ENCODE measurements at regions not wholly inside any gene's neighbourhood (a gene's known extent, or its start where the extent isn't known, plus 50 kb on each side); places are given as distances from the start of the nearest gene placed in this dataset.

GRCh38 chr7:85376589-85376988 lies 189.7 kb upstream of the SEMA3D start:
- H4K20me1 ChIP-seq (ENCODE audit: control insufficient read depth, insufficient read depth, low read depth, low read length), result no peaks in the 10 kb centered on the region
- no peaks in the 10 kb centered on the region for H3F3A ChIP-seq (ENCODE audit: control insufficient read depth, insufficient read depth)
- H3K79me2 ChIP-seq (ENCODE audit: control insufficient read depth, low read length), result no peaks in the 10 kb centered on the region
- H3K4me2 ChIP-seq (ENCODE audit: low read length), result no peak overlapping the region
- no peaks in the 10 kb centered on the region for H3K4me1 ChIP-seq (ENCODE audit: control insufficient read depth, low read length)
- H3K27ac ChIP-seq (ENCODE audit: low read depth, low read length), result no peak overlapping the region
- H3K4me3 ChIP-seq (ENCODE audit: low read length), result no peak overlapping the region
- no peaks in the 10 kb centered on the region; the same call in 1 of the 2 replicates for H3K9me2 ChIP-seq (replicated peaks; ENCODE audit: control insufficient read depth, low read length)
- no peaks in the 10 kb centered on the region for H3K9me3 ChIP-seq (ENCODE audit: control insufficient read depth, insufficient read depth, low read length)
- no peaks in the 10 kb centered on the region for H3K27me3 ChIP-seq (ENCODE audit: control insufficient read depth, low read length)
- H3K36me3 ChIP-seq (ENCODE audit: control insufficient read depth, low read length), result no peaks in the 10 kb centered on the region
- TF ChIP-seq CTCF (IDR thresholded peaks at IDR 0.05; ENCODE audit: low read depth, low read length, poor library complexity, severe bottlenecking) (no peak), EZH2phosphoT487 (IDR thresholded peaks at IDR 0.05; ENCODE audit: borderline replicate concordance, low read length) (no peak)

- H3K4me1 ChIP-seq (ENCODE audit: control insufficient read depth, low read length), result no peaks in the 10 kb centered on the region
These were observed 170.1 kb upstream of the SEMA3D start for GRCh38 chr7:85356916-85357315.

GRCh38 chr7:85343484-85343883 lies 156.6 kb upstream of the SEMA3D start:
- Histone ChIP-seq H3K27me3 (ENCODE audit: control insufficient read depth, low read length) (no peaks in the 10 kb centered on the region), H3K4me1 (ENCODE audit: control insufficient read depth, low read length) (no peaks in the 10 kb centered on the region), H3F3A (ENCODE audit: control insufficient read depth, insufficient read depth) (no peaks in the 10 kb centered on the region), H3K4me2 (ENCODE audit: low read length) (no peak overlapping the region), H4K20me1 (ENCODE audit: control insufficient read depth, insufficient read depth, low read depth, low read length) (no peaks in the 10 kb centered on the region), H3K36me3 (ENCODE audit: control insufficient read depth, low read length) (no peaks in the 10 kb centered on the region), H3K9me3 (ENCODE audit: control insufficient read depth, insufficient read depth, low read length) (no peaks in the 10 kb centered on the region), H3K27ac (ENCODE audit: low read depth, low read length) (no peak overlapping the region), H3K4me3 (ENCODE audit: low read length) (no peak overlapping the region), H3K79me2 (ENCODE audit: control insufficient read depth, low read length) (no peaks in the 10 kb centered on the region), H3K9me2 (replicated peaks; ENCODE audit: control insufficient read depth, low read length) (no peaks in the 10 kb centered on the region)
- TF ChIP-seq CTCF (IDR thresholded peaks at IDR 0.05; ENCODE audit: low read depth, low read length, poor library complexity, severe bottlenecking) (no peak), EZH2phosphoT487 (IDR thresholded peaks at IDR 0.05; ENCODE audit: borderline replicate concordance, low read length) (no peak)

More at GRCh38 chr7:85356916-85357315, 170.1 kb upstream of the SEMA3D start:
- no peaks in the 10 kb centered on the region for H3K79me2 ChIP-seq (ENCODE audit: control insufficient read depth, low read length)
- H3K27me3 ChIP-seq (ENCODE audit: control insufficient read depth, low read length), result no peaks in the 10 kb centered on the region
- no peaks in the 10 kb centered on the region for H3K36me3 ChIP-seq (ENCODE audit: control insufficient read depth, low read length)
- no peak overlapping the region for H3K4me2 ChIP-seq (ENCODE audit: low read length)
- H3K27ac ChIP-seq (ENCODE audit: low read depth, low read length), result no peak overlapping the region
- no peaks in the 10 kb centered on the region for H3K9me2 ChIP-seq (replicated peaks; ENCODE audit: control insufficient read depth, low read length)
- no peaks in the 10 kb centered on the region for H3F3A ChIP-seq (ENCODE audit: control insufficient read depth, insufficient read depth)
- H3K9me3 ChIP-seq (ENCODE audit: control insufficient read depth, insufficient read depth, low read length), result no peaks in the 10 kb centered on the region
- H4K20me1 ChIP-seq (ENCODE audit: control insufficient read depth, insufficient read depth, low read depth, low read length), result no peaks in the 10 kb centered on the region
- TF ChIP-seq CTCF (IDR thresholded peaks at IDR 0.05; ENCODE audit: low read depth, low read length, poor library complexity, severe bottlenecking), result no peak
- no peak for TF ChIP-seq EZH2phosphoT487 (IDR thresholded peaks at IDR 0.05; ENCODE audit: borderline replicate concordance, low read length)
- H3K4me3 ChIP-seq (ENCODE audit: low read length), result no peak overlapping the region

GRCh38 chr7:85342781-85343180 lies 155.9 kb upstream of the SEMA3D start:
- Histone ChIP-seq H3K4me1 (ENCODE audit: control insufficient read depth, low read length) (no peaks in the 10 kb centered on the region), H3F3A (ENCODE audit: control insufficient read depth, insufficient read depth) (no peaks in the 10 kb centered on the region), H3K79me2 (ENCODE audit: control insufficient read depth, low read length) (no peaks in the 10 kb centered on the region), H3K9me3 (ENCODE audit: control insufficient read depth, insufficient read depth, low read length) (no peaks in the 10 kb centered on the region), H3K27me3 (ENCODE audit: control insufficient read depth, low read length) (no peaks in the 10 kb centered on the region), H3K4me2 (ENCODE audit: low read length) (no peak overlapping the region), H3K4me3 (ENCODE audit: low read length) (no peak overlapping the region), H3K36me3 (ENCODE audit: control insufficient read depth, low read length) (no peaks in the 10 kb centered on the region), H4K20me1 (ENCODE audit: control insufficient read depth, insufficient read depth, low read depth, low read length) (no peaks in the 10 kb centered on the region), H3K27ac (ENCODE audit: low read depth, low read length) (no peak overlapping the region), H3K9me2 (replicated peaks; ENCODE audit: control insufficient read depth, low read length) (no peaks in the 10 kb centered on the region)
- no peak for TF ChIP-seq EZH2phosphoT487 (IDR thresholded peaks at IDR 0.05; ENCODE audit: borderline replicate concordance, low read length)
- TF ChIP-seq CTCF (IDR thresholded peaks at IDR 0.05; ENCODE audit: low read depth, low read length, poor library complexity, severe bottlenecking), result no peak
